ENCODE measurements at regions not wholly inside any gene's neighbourhood (a gene's known extent, or its start where the extent isn't known, plus 50 kb on each side); places are given as distances from the start of the nearest gene placed in this dataset.

DNA sequence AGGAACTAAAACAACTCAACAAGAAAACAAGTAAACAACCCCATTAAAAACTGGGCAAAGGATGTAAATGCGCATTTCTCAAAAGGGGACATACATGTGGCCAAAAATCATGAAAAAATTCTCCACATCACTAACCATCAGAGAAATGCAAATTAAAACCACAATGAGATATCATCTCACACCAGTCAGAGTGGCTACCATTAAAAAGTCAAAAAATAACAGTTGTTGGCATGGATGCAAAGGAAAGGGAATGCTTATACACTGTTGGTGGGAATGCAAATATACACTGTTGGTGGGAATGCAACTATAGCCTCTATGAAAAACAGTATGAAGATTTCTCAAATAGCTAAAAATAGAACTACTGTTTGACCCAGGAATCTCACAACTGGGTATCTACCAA lies 60.0 kb upstream of the LANCL2 start:
- peaks cover 26% of the 10 kb centered on the region for H3K4me1 ChIP-seq (ENCODE audit: control insufficient read depth, insufficient read depth, low read length, poor library complexity, severe bottlenecking)
- peaks cover 3% of the 10 kb centered on the region for H3K36me3 Mint-ChIP-seq
- H3K27ac ChIP-seq (ENCODE audit: insufficient read depth, low read length, poor library complexity, severe bottlenecking): no peak overlapping the region
- H3K4me1 Mint-ChIP-seq: peaks cover 15 to 54% (median 23%) of the 10 kb centered on the region in 4 donors
- H3K27ac Mint-ChIP-seq: no peak overlapping the region
- H3K36me3 ChIP-seq (ENCODE audit: control insufficient read depth, insufficient read depth, low read length): no peaks in the 10 kb centered on the region
- H3K27me3 Mint-ChIP-seq: peaks cover 10% of the 10 kb centered on the region
- no peaks in the 10 kb centered on the region for H3K27me3 ChIP-seq (ENCODE audit: control insufficient read depth, insufficient read depth, low read length)
- DNase-seq (no peak), ATAC-seq (ENCODE audit: low read depth in 2 of 2) (no peak)
- H3K9me3 ChIP-seq (ENCODE audit: control insufficient read depth in 2 of 2, low read length in 2 of 2): no peaks in the 10 kb centered on the region
- H3K9me3 Mint-ChIP-seq: peaks cover 0 to 1% (median 0%) of the 10 kb centered on the region in 7 donors
- no peak overlapping the region for H3K4me3 ChIP-seq (ENCODE audit: low read depth, low read length)
- no peak overlapping the region for H3K4me3 Mint-ChIP-seq

DNA sequence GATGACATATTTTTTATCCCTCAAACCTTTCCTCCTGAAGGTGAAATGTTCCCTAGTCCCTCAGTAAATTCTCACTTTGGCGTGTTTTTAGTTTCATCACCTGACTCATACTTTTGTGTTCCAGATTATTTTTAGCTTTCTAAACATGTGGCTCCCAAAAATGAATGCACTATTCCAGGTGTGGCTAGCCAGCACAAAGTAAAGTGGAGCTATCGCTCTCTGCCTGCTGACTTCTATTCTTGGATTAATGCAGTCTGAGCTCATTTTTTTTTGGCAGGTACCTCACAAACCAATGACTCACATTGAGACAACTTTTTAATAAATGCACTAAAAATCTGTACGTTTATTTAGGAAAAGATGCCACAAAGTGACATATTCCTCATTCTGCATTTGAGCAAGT lies 58.8 kb upstream of the LANCL2 start:
- Mint-ChIP-seq H3K9me3 (peaks cover 0 to 3% (median 0%) of the 10 kb centered on the region in 7 donors), H3K4me1 (peaks cover 12 to 54% (median 24%) of the 10 kb centered on the region in 4 donors), H3K27ac (peak overlapping the region in 1 of 3 donors; percentile 5), H3K4me3 (no peak overlapping the region), H3K27me3 (peaks cover 10% of the 10 kb centered on the region), H3K36me3 (peaks cover 3% of the 10 kb centered on the region)
- ATAC-seq (ENCODE audit: low read depth in 2 of 2): no peak
- H3K4me3 ChIP-seq (ENCODE audit: low read depth, low read length): no peak overlapping the region
- H3K4me1 ChIP-seq (ENCODE audit: control insufficient read depth, insufficient read depth, low read length, poor library complexity, severe bottlenecking): peaks cover 31% of the 10 kb centered on the region
- H3K27ac ChIP-seq (ENCODE audit: insufficient read depth, low read length, poor library complexity, severe bottlenecking): no peak overlapping the region
- DNase-seq: no peak
- no peaks in the 10 kb centered on the region for H3K9me3 ChIP-seq (ENCODE audit: control insufficient read depth in 2 of 2, low read length in 2 of 2)
- H3K27me3 ChIP-seq (ENCODE audit: control insufficient read depth, insufficient read depth, low read length): no peaks in the 10 kb centered on the region
- H3K36me3 ChIP-seq (ENCODE audit: control insufficient read depth, insufficient read depth, low read length): no peaks in the 10 kb centered on the region

DNA sequence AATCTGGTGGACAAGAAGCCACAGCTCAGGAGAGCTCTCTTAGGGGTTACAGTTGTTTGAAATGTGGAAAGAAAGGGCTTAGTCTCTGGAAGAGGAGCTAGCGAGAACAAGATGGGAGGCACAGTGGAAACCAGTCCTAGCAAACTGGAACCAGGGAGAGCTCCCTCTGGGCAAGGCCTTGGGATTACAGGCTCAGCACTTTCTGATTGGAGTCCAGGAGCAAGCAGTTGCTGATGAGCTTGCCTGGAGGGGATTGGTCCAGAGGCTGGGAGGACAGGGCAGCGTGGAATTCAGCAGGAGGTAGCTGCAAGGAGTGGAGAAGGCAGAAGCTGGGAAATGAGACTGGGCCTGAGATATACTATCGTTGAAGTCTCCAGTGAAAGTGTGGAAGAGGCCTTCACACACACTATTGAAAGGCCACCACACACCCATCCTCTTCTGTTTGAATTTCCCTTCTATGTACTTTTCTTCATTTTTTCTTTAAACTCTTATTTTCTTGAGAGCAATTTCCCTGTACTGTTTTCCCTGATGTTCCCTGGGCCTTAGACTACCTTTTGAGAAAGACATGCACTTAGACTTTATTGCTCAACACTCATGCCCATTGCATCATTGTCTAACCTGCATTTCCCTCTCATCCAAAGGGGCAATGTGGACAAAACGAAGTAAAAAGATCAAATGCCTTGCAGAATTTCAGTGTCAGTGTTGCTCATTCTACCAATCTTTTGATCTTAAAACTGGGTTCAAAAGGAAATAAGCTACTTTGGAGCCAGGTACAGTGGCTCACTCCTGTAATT lies 57.8 kb upstream of the LANCL2 start:
- H3K4me1 Mint-ChIP-seq: peaks cover 10 to 54% (median 24%) of the 10 kb centered on the region in 4 donors
- no peak for ATAC-seq (ENCODE audit: low read depth in 2 of 2)
- peaks cover 31% of the 10 kb centered on the region for H3K4me1 ChIP-seq (ENCODE audit: control insufficient read depth, insufficient read depth, low read length, poor library complexity, severe bottlenecking)
- H3K4me3 ChIP-seq (ENCODE audit: low read depth, low read length): no peak overlapping the region
- peaks cover 7% of the 10 kb centered on the region for H3K27me3 Mint-ChIP-seq
- H3K36me3 ChIP-seq (ENCODE audit: control insufficient read depth, insufficient read depth, low read length): no peaks in the 10 kb centered on the region
- H3K9me3 Mint-ChIP-seq: peaks cover 0 to 3% (median 0%) of the 10 kb centered on the region in 7 donors
- H3K27ac ChIP-seq (ENCODE audit: insufficient read depth, low read length, poor library complexity, severe bottlenecking): no peak overlapping the region
- no peaks in the 10 kb centered on the region for H3K9me3 ChIP-seq (ENCODE audit: control insufficient read depth in 2 of 2, low read length in 2 of 2)
- H3K36me3 Mint-ChIP-seq: peaks cover 3% of the 10 kb centered on the region
- peak overlapping the region in 1 of 4 donors; percentile 14 for H3K4me3 Mint-ChIP-seq
- DNase-seq: no peak
- peak overlapping the region; percentile 15 to 48 (median 17) for H3K27ac Mint-ChIP-seq
- H3K27me3 ChIP-seq (ENCODE audit: control insufficient read depth, insufficient read depth, low read length): no peaks in the 10 kb centered on the region

DNA sequence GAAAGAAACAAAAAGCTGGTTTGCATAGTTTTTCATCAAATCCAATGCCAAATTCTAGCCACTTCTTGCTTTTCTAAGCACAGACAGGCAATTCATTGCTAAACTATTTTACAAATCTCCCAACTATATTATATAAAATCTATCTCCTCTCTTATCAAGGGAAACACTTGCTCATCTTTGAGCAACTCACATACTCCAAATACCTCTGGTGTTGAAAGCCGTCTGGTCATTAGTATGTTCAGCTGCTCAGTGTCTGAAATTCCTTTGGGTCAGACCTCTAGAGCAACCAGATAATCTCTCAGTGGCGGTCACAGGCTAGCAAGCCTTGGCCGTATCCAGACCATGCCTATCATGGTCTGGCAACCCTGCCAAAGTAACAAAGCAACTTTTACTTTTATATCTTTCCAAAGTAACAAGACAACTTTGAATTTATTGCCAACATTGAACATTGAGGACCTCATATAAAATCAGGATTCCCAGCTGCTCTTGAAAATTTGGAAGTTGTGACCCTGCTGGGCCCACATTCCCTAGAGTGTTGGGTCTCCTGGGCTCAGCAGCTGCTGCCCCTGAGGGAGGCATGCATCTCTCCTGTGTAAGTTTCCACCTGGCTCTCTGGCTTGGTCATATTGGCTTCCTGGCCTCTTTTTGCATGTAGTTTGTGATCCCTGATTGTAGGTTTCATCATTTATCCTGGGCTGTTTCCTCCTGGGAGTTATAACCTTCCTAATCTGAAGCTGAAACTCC lies 56.8 kb upstream of the LANCL2 start:
- Mint-ChIP-seq H3K27ac (peak overlapping the region; percentile 93 to 95 (median 93)), H3K4me1 (peaks cover 10 to 49% (median 24%) of the 10 kb centered on the region in 4 donors), H3K27me3 (peaks cover 7% of the 10 kb centered on the region), H3K4me3 (peak overlapping the region in 2 of 4 donors; percentile 17 to 27), H3K36me3 (peaks cover 3% of the 10 kb centered on the region), H3K9me3 (peaks cover 0 to 3% (median 0%) of the 10 kb centered on the region in 7 donors)
- Histone ChIP-seq H3K4me1 (ENCODE audit: control insufficient read depth, insufficient read depth, low read length, poor library complexity, severe bottlenecking) (peaks cover 31% of the 10 kb centered on the region), H3K9me3 (ENCODE audit: control insufficient read depth in 2 of 2, low read length in 2 of 2) (no peaks in the 10 kb centered on the region), H3K4me3 (ENCODE audit: low read depth, low read length) (no peak overlapping the region), H3K36me3 (ENCODE audit: control insufficient read depth, insufficient read depth, low read length) (no peaks in the 10 kb centered on the region), H3K27me3 (ENCODE audit: control insufficient read depth, insufficient read depth, low read length) (no peaks in the 10 kb centered on the region), H3K27ac (ENCODE audit: insufficient read depth, low read length, poor library complexity, severe bottlenecking) (peak overlapping the region; percentile 64)
- DNase-seq (no peak), ATAC-seq (ENCODE audit: low read depth in 2 of 2) (no peak)

DNA sequence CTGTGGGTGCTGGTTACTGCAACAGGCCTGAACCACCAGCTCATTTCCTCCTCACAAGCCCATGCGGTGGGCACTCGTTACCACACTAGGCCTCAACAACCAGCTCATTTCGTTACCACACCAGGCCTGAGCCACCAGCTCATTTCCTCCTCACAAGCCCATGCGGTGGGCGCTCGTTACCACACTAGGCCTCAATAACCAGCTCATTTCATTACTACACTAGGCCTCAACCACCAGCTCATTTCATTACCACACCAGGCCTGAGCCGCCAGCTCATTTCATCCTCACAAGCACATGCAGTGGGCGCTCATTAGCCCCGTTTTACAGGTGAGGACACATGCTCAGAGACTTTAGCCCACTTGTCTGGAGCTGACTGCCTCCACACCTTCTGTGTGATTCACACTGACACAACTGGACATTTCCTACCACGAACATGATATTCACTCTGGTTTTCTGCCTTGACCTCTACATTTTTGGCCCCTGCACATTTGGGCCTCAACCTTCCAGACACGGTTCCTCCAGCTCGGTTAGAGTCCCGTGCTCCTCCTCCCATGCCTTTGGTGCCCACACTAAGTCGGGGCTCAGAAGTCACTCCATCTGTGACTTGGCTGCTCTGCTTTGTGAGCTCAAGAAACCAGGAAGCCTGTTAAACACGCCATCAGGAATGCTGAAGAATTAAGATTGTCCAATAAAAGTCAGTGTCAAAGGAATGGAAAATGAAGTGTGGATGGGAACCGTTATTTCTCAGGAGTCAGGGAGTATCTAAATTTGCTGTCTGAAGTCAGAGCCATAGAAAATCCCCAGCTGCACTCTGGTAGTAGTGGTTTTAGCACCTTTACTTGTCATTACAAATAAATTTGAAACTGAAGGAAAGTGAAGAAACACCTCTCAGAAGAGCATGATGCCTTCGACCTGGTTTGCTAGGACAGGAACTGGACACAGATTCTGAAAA lies 55.8 kb upstream of the LANCL2 start:
- Histone ChIP-seq H3K4me1 (ENCODE audit: control insufficient read depth, insufficient read depth, low read length, poor library complexity, severe bottlenecking) (peaks cover 31% of the 10 kb centered on the region), H3K27ac (ENCODE audit: insufficient read depth, low read length, poor library complexity, severe bottlenecking) (peak overlapping the region; percentile 64), H3K4me3 (ENCODE audit: low read depth, low read length) (no peak overlapping the region), H3K36me3 (ENCODE audit: control insufficient read depth, insufficient read depth, low read length) (no peaks in the 10 kb centered on the region), H3K27me3 (ENCODE audit: control insufficient read depth, insufficient read depth, low read length) (no peaks in the 10 kb centered on the region), H3K9me3 (ENCODE audit: control insufficient read depth in 2 of 2, low read length in 2 of 2) (no peaks in the 10 kb centered on the region)
- peaks cover 3% of the 10 kb centered on the region for H3K36me3 Mint-ChIP-seq
- DNase-seq (peak; percentile 31 to 86 (median 62)), ATAC-seq (ENCODE audit: low read depth in 2 of 2) (peak; percentile 85 to 86)
- peak overlapping the region in 3 of 4 donors; percentile 1 to 38 (median 16) for H3K4me3 Mint-ChIP-seq
- peaks cover under 1% of the 10 kb centered on the region for H3K27me3 Mint-ChIP-seq
- H3K4me1 Mint-ChIP-seq: peaks cover 10 to 40% (median 23%) of the 10 kb centered on the region in 4 donors
- H3K27ac Mint-ChIP-seq: peak overlapping the region; percentile 93 to 95 (median 93)
- H3K9me3 Mint-ChIP-seq: peaks cover 0 to 3% (median 0%) of the 10 kb centered on the region in 7 donors

DNA sequence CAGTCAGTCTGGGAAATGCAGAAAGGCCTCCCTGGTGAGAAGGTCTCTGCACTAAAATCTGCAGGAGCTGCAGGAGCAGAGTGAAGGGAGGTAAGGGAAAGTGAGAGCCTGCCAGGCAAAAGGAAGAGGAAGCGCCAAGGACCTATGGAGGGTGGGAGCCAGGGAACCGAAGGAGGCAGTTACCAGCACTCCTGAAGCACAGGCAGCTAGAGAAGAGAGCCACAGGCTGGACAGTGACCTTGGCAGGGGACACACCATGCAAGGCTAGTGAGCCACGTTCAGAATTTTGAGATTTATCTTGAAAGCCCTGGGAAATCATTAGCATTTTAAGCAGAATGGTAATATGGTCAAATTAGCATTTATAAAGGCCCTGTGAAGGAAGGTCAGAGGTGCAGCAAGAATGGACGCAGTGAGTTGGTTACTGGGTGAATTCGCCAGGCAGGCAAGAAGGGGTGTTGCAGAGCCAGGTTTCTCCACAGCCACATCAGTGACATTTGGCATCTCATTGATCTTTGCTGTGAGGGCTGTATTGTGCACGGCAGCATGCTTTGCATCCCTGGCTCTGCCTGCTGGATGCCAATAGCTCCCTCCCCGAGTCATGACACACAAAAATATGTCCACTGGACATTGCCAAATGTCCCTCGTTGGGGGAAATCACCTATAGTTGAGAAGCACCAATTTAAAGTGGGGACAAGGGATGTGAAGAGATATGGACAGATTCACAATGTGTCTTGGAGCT lies 54.7 kb upstream of the LANCL2 start:
- H3K27ac Mint-ChIP-seq: peak overlapping the region in 1 of 3 donors; percentile 93
- no peak overlapping the region for H3K4me3 Mint-ChIP-seq
- Histone ChIP-seq H3K9me3 (ENCODE audit: control insufficient read depth in 2 of 2, low read length in 2 of 2) (no peaks in the 10 kb centered on the region), H3K36me3 (ENCODE audit: control insufficient read depth, insufficient read depth, low read length) (no peaks in the 10 kb centered on the region), H3K27me3 (ENCODE audit: control insufficient read depth, insufficient read depth, low read length) (no peaks in the 10 kb centered on the region), H3K4me3 (ENCODE audit: low read depth, low read length) (no peak overlapping the region), H3K27ac (ENCODE audit: insufficient read depth, low read length, poor library complexity, severe bottlenecking) (no peak overlapping the region), H3K4me1 (ENCODE audit: control insufficient read depth, insufficient read depth, low read length, poor library complexity, severe bottlenecking) (peaks cover 28% of the 10 kb centered on the region)
- DNase-seq (no peak), ATAC-seq (ENCODE audit: low read depth in 2 of 2) (no peak)
- peaks cover 10 to 29% (median 23%) of the 10 kb centered on the region in 4 donors for H3K4me1 Mint-ChIP-seq
- H3K27me3 Mint-ChIP-seq: no peaks in the 10 kb centered on the region
- peaks cover 0 to 3% (median 0%) of the 10 kb centered on the region in 7 donors for H3K9me3 Mint-ChIP-seq
- H3K36me3 Mint-ChIP-seq: peaks cover 3% of the 10 kb centered on the region
